Chondrocyte (in vitro differentiated cells): ENCODE measurements at regions not wholly inside any gene's neighbourhood (a gene's known extent, or its start where the extent isn't known, plus 50 kb on each side); places are given as distances from the start of the nearest gene placed in this dataset.

Experiments
- DNase-seq: peaks from one replicate; pipeline ENCODE4 v3.0.0; 2021; ENCODE audit warnings: mixed read lengths, low spot score
- H3K27ac Mint-ChIP-seq: one replicate; pipeline ENCODE4 v1.8.0; 2021; ENCODE audit warnings: mild to moderate bottlenecking, moderate library complexity, mixed read lengths; ENCODE audit not compliant: unreplicated experiment
- H3K27me3 Mint-ChIP-seq: 2 replicates; pipeline ENCODE4 v1.8.0; 2021; ENCODE audit warnings: low read depth, mixed read lengths
- H3K36me3 Mint-ChIP-seq: 2 replicates; pipeline ENCODE4 v1.8.0; 2021; ENCODE audit warnings: low read depth, mixed read lengths
- H3K4me1 Mint-ChIP-seq: 2 replicates; pipeline ENCODE4 v1.8.0; 2021; ENCODE audit warnings: low read depth, mild to moderate bottlenecking, mixed read lengths
- H3K4me3 Mint-ChIP-seq: one replicate; pipeline ENCODE4 v1.8.0; 2021; ENCODE audit warnings: mild to moderate bottlenecking, moderate library complexity, mixed read lengths; ENCODE audit not compliant: unreplicated experiment
- H3K9me3 Mint-ChIP-seq: 2 replicates; pipeline ENCODE4 v1.8.0; 2021; ENCODE audit warnings: low read depth, mixed read lengths
- TF ChIP-seq, protein P1 (sequence below): fragments of 200-600 bp; sonication (generic); IDR thresholded peaks from 2 replicates; pipeline ENCODE4 v1.5.0; 2021; ENCODE audit warnings: antibody characterized with exemption, mild to moderate bottlenecking, moderate library complexity

DNA sequence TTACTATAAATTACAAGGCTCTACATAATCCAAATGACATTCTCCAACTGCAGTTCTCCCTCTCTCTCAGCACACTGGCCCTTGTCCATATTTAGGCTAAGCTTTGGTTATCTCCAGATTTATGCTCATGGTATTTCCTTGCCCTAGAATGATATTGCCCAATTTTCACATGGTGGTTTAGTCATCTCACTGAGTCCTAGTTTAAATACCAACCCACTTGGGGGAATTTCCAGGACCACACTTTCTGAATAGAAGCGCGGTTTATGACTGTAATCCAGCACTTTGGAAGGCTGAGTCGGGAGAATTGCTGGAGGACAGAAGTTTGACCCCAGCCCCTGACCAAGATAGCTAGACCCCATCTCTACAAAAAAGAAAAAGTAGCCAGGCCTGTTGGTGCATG, 280.1 kb upstream of the MON1B start:
- TF ChIP-seq, protein P1, sequence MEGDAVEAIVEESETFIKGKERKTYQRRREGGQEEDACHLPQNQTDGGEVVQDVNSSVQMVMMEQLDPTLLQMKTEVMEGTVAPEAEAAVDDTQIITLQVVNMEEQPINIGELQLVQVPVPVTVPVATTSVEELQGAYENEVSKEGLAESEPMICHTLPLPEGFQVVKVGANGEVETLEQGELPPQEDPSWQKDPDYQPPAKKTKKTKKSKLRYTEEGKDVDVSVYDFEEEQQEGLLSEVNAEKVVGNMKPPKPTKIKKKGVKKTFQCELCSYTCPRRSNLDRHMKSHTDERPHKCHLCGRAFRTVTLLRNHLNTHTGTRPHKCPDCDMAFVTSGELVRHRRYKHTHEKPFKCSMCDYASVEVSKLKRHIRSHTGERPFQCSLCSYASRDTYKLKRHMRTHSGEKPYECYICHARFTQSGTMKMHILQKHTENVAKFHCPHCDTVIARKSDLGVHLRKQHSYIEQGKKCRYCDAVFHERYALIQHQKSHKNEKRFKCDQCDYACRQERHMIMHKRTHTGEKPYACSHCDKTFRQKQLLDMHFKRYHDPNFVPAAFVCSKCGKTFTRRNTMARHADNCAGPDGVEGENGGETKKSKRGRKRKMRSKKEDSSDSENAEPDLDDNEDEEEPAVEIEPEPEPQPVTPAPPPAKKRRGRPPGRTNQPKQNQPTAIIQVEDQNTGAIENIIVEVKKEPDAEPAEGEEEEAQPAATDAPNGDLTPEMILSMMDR, result no peak
- Mint-ChIP-seq H3K9me3 (no peaks in the 10 kb centered on the region), H3K27me3 (peaks cover 2% of the 10 kb centered on the region), H3K36me3 (no peaks in the 10 kb centered on the region), H3K4me1 (no peaks in the 10 kb centered on the region), H3K27ac (no peak overlapping the region), H3K4me3 (no peak overlapping the region)
- no peak for DNase-seq

DNA sequence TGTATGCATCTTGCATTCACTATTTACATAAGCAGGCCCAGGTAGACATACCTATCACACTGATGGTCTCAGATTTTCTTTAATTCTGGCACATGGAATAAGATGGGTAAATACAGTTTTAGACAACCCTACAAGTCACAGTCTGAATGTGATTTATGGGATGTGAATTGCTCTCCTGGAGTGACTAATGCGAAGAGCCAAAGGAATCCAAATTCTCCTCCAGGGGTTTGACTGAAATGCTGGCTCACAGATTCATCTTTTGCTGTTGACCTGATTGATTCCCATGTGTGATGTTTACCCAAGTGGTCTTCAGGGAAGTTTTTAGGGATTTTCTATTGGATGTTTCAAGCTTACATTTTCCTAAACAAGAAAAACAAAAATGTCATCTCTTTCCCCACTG, 277.9 kb upstream of the MON1B start:
- TF ChIP-seq, protein P1, result no peak
- Mint-ChIP-seq H3K36me3 (no peaks in the 10 kb centered on the region), H3K4me1 (no peaks in the 10 kb centered on the region), H3K4me3 (no peak overlapping the region), H3K27me3 (no peaks in the 10 kb centered on the region), H3K27ac (no peak overlapping the region), H3K9me3 (no peaks in the 10 kb centered on the region)
- DNase-seq, result no peak

DNA sequence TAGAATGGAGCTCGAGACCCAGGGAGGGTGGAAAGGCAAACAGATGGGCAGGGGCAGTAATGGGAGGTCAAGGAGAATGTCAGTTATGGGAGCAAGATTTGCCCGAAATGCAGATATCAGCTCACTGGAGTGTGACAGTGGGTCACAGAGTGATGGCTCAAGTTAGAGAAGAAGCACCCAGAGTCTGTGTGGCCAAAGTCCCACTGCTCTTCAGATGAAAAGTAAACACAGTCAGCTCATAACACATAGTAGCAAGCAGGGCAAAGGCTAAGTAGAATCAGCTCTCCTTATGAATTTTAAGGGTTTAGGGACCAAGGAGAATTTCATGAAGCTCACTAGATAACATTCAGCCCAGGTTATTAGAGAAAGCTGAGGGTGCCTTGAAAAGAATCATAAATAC, 264.9 kb upstream of the MON1B start:
- no peak overlapping the region for H3K27ac Mint-ChIP-seq
- peaks cover 4% of the 10 kb centered on the region for H3K27me3 Mint-ChIP-seq
- H3K4me3 Mint-ChIP-seq, result no peak overlapping the region
- H3K9me3 Mint-ChIP-seq, result peaks cover 7% of the 10 kb centered on the region
- TF ChIP-seq, protein P1, result no peak
- H3K36me3 Mint-ChIP-seq, result no peaks in the 10 kb centered on the region
- DNase-seq, result no peak
- H3K4me1 Mint-ChIP-seq, result no peaks in the 10 kb centered on the region

DNA sequence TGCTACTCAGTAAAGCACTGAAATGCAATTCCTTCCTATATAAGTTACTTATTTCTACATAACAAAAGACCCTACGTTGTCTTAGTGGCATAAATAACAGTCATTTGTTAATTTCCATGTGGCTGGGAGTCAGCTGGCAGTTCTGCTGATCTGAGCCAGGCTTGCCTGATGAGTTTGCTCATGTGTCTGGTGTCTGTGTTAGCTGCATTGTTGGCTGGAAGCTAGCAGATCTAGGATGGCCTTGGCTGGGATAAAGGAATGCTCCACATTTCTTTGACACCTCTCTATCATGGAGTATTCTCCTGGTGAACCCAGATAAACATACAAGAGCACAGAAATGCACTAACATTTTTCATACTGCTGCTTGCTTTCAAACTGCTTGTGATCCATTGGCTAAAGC, 264.4 kb upstream of the MON1B start:
- Mint-ChIP-seq H3K9me3 (peaks cover 7% of the 10 kb centered on the region), H3K4me3 (no peak overlapping the region)
- TF ChIP-seq, protein P1, result no peak

DNA sequence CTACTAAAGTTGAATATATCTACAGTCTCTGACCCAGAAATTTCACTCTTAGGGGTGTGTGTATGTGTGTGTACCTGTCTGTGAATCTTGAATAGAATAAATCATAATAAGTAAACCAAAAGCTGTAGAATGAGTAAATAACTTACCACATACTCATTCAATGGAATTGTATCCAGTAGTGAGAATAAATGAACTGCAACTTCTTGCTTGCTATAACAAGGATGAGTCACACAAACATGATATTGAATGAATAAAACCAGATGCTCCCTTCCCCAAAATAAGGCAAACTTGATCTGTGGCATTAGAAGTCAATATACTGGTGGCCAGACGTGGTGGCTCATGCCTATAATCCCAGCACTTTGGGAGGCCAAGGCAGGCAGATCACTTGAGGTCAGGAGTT, 259.8 kb upstream of the MON1B start:
- Mint-ChIP-seq H3K4me3 (no peak overlapping the region), H3K27ac (no peak overlapping the region), H3K36me3 (no peaks in the 10 kb centered on the region), H3K27me3 (no peaks in the 10 kb centered on the region), H3K9me3 (no peaks in the 10 kb centered on the region), H3K4me1 (no peaks in the 10 kb centered on the region)
- DNase-seq, result no peak
- TF ChIP-seq, protein P1, result no peak

More for the DNA sequence above, 264.4 kb upstream of the MON1B start:
- H3K27ac Mint-ChIP-seq, result no peak overlapping the region
- no peaks in the 10 kb centered on the region for H3K4me1 Mint-ChIP-seq
- peaks cover 4% of the 10 kb centered on the region for H3K27me3 Mint-ChIP-seq
- H3K36me3 Mint-ChIP-seq, result no peaks in the 10 kb centered on the region
- DNase-seq, result no peak
